ENCODE measurements at regions not wholly inside any gene's neighbourhood (a gene's known extent, or its start where the extent isn't known, plus 50 kb on each side); places are given as distances from the start of the nearest gene placed in this dataset.

DNA sequence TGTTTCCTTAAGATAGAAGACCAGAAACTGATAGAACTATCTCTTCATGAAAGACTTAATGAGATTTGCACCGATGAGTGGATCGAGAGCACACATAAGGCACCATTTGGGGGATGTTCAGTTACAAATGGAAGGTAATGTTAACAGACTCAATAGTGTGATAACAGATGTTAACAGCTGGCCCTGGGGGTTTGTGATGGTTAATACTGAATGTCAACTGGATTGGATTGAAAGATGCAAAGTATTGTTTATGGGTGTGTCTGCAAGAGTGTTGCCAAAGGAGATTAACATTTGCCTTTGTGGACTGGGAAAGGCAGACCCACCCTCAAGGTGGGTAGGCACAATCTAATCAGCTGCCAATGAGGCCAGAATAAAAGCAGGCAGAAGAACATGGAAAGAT, 130.5 kb upstream of the DGKB start:
- DNase-seq (ENCODE audit: insufficient read length, low spot score) (no peak), FAIRE-seq (peak; percentile 66)
- no peak for TF ChIP-seq POLR2A (IDR thresholded peaks at IDR 0.05; ENCODE audit: low read depth, low read length)

DNA sequence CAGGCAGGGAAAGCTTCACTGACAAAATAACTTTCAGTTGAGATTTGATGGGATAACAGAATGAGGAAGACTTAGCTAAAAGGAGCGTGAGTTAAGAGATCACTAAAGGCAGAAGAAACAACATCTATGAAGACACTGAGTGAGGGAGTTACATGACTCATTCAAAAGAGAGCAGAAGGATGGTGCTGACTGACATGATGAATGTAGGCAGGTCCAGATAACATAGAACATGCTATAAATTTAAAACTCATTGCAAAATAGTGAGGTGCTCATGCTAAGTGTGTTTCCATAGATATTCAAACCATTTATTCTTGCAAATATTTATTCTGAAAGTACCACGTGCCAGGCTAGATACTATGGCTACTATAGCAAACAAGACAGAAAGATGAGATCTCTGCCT, 116.4 kb upstream of the DGKB start:
- TF ChIP-seq POLR2A (IDR thresholded peaks at IDR 0.05; ENCODE audit: low read depth, low read length) = no peak
- no peak for DNase-seq (ENCODE audit: insufficient read length, low spot score)

DNA sequence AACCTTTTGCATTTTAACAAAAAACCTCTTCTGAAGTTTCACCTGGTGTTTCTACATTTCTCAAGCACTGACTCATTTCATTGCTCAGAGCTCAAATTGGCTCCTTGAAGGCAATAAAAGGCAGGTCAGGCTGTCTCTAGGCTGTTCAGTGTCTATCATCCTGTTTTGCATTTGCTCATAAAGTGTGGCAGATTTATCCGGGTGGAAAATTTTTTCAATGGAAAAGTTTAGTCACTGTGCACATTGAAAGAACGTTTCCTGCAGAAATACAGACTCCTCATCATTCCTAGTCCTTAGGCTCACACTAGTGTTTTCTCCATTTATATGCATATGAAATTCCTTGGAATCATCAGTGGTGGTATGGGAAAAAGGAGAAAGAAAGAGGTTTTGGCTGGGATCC, 114.2 kb upstream of the DGKB start:
- FAIRE-seq (no peak), DNase-seq (ENCODE audit: insufficient read length, low spot score) (no peak)
- no peak for TF ChIP-seq POLR2A (IDR thresholded peaks at IDR 0.05; ENCODE audit: low read depth, low read length)

More for the DNA sequence above, 116.4 kb upstream of the DGKB start:
- no peak for FAIRE-seq

DNA sequence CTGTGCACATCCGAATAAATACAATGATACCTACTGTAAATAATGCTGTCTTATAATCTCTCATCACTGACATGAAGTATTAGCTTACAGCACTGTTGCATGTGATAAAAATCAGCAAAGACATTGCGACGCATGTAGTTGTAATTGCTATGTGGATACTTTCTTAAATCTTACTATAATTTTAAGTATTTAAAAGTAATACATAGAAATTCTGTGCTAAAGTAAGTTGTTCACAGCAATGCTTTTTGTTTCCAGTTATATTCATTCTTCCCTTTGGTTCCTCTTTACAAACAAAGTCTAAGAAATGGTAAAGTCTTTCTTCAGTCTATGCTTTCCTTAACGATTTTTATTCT, 113.7 kb upstream of the DGKB start:
- FAIRE-seq (no peak), DNase-seq (ENCODE audit: insufficient read length, low spot score) (no peak)
- no peak for TF ChIP-seq POLR2A (IDR thresholded peaks at IDR 0.05; ENCODE audit: low read depth, low read length)

DNA sequence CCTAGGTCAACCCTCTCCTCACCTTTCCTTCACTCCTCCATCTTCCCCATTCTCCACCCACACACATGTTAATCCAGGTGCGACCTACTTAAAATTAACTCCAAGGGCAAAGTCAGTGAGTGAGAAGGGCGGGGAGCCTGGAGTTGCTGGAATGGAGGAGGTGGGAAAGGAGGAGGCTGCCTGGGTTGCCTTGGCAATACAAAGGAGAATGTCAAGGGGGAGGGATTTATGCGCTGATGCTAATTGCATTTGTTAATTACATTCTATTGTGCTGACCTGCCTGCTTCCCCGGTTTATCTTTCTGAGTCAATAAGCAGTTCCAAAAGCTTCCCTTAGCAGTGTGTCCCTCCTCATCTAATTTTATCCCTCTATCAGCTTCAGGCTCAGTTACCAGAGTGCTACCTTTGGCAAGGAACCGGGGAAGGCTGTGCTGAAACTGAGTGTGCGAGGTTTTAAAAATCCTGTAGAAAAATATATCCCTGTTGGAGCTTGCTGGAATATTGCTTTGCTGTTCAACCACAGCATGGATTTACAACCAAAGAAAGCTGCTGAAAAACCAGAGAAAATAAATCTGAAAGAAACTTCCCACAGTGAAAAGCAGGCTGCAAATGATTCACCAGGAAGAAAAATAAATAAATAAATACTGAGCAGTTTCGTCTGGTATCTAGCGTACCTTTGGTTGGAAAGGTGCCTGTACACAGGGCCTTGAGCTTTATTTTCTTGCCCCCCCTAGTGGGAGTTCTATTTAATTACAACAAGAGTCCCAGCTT, 113.2 kb upstream of the DGKB start:
- FAIRE-seq (peak; percentile 23), DNase-seq (ENCODE audit: insufficient read length, low spot score) (peak; percentile 45)
- TF ChIP-seq POLR2A (IDR thresholded peaks at IDR 0.05; ENCODE audit: low read depth, low read length) = no peak

DNA sequence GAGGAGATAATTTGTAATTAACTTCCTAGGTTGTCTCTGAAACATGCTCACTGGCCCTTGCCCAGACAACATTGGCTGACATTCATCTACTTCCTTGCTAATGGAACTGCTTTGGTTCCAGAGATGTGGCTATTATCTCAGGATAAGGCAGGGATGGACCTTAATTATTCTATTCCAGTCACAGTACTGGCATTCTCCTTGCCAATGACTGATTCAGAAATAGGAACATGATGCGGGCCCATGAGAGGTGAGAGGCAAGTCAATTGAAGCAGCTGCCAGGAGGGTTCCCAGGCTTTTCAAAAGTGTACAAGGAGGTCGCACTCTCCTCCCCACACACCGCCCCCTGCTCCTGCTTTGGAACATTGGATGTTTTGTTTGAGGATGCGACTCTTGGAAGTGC, 109.6 kb upstream of the DGKB start:
- FAIRE-seq (no peak), DNase-seq (ENCODE audit: insufficient read length, low spot score) (no peak)
- no peak for TF ChIP-seq POLR2A (IDR thresholded peaks at IDR 0.05; ENCODE audit: low read depth, low read length)

DNA sequence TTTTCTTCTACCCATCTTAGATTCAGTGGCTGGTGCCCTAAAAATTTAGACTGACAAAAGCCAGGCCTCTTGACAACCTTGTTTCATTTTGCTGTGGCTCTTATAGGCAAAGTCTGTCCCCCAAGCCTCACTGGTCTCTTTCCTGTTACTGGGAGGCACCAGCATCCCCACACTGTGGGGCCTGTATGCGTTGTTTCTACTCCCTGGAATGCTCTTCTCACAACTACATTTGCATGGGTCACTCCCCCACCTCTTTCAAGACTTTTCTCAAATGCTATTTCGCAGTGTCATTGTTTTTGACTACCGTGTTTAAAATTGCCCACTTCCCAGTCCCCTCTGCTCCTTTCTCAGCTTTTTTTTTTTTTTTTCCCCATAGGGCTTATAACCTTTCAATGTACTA, 108.7 kb upstream of the DGKB start:
- no peak for TF ChIP-seq POLR2A (IDR thresholded peaks at IDR 0.05; ENCODE audit: low read depth, low read length)
- DNase-seq (ENCODE audit: insufficient read length, low spot score) (no peak), FAIRE-seq (no peak)

DNA sequence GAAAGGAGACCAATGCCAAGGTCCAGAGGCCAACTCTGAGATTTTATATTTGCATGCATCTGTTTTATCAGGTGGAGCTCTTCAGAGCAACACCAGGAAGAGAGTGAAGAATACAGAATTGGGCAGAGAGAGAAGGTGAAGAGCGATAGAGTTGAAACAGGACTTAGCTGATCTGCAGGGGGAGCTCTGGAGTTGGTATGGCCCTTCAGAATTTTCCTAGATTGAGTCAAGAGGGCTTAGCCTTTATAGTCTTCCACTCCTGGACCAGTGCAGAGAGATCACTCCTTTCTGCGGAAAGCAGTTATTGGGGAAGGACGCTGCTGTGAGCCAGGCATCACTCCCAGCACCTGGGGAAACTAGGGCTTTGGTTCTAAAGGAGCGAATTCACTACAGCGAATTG, 105.0 kb upstream of the DGKB start:
- FAIRE-seq (peak; percentile 90), DNase-seq (ENCODE audit: insufficient read length, low spot score) (no peak)
- no peak for TF ChIP-seq POLR2A (IDR thresholded peaks at IDR 0.05; ENCODE audit: low read depth, low read length)

DNA sequence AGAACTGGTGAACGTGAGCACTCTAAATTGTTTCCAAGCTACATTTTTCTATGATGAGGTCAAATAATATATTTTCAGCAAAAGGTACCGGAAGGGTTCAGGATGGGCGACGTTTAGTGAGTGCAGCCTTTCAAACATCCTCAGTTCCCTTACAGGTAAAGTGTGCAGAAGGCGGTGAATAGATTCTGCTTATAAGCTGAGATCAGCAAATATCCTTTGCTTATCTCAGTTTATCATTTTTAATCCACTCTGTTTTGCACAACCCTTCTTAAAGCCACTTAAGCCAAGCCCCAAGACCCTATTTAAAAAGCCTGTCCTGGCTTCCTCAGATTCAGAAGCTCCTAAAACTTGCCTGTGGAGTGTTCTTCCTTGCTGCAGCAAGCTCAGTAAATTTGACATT, 103.1 kb upstream of the DGKB start:
- no peak for DNase-seq (ENCODE audit: insufficient read length, low spot score)
- no peak for TF ChIP-seq POLR2A (IDR thresholded peaks at IDR 0.05; ENCODE audit: low read depth, low read length)
- FAIRE-seq = no peak

DNA sequence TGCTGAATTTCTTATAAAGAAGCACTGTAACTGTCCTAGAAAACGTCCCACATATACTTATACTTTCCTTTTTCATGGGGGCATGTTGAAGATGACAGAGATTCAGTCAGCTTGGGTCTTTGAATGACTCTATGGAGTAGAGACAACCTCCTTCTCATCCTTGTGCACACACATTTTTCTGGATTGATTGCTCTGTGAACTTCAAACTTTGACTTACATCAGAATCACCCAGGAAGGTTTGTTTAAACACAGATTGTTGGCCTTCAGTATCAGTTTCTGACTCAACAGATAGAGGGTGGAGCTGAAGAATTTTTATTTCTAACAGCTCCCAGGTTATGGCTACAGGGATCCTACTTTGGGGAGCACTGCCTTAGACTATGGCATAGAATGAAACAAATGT, 97.6 kb upstream of the DGKB start:
- DNase-seq (ENCODE audit: insufficient read length, low spot score) (no peak), FAIRE-seq (peak; percentile 66)
- no peak for TF ChIP-seq POLR2A (IDR thresholded peaks at IDR 0.05; ENCODE audit: low read depth, low read length)

DNA sequence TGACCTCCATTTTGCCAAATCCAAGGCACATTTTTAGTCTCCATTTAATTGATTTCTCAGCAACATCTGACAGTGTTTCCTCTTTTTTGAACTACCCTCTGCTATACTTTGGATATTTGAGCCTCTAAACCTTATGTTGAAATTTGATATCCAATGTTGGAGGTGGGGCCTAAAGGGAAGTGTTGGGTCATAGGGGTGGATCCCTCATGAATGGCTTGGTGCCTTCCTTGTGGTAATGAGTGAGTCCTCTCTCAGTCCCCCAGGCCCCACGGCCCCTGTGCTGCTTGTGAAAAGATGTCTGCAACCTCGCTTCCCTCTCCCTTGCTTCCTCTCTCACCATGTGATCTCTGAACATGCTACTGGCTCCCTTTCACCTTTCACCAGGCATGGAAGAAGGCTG, 96.8 kb upstream of the DGKB start:
- DNase-seq (ENCODE audit: insufficient read length, low spot score) = no peak
- peak; percentile 27 for FAIRE-seq
- no peak for TF ChIP-seq POLR2A (IDR thresholded peaks at IDR 0.05; ENCODE audit: low read depth, low read length)

DNA sequence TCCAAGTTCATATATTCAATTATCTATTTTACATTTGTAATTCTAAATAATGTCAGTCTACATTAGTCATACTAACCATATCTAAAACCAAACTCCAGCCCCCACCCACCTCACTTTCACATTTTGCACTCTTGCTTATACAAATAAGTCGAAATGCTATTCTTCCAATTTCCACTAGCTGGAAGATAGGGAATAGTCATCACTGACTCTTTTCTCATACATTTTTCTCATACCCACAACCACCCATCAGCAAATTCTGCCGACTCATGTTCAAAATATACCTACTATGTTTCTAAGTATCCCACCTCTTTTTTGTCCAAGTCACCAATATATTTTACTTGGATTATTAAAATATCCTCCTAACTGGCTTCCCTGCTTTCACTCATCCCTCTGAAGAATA, 93.2 kb upstream of the DGKB start:
- no peak for TF ChIP-seq POLR2A (IDR thresholded peaks at IDR 0.05; ENCODE audit: low read depth, low read length)
- FAIRE-seq (peak; percentile 91), DNase-seq (ENCODE audit: insufficient read length, low spot score) (no peak)

DNA sequence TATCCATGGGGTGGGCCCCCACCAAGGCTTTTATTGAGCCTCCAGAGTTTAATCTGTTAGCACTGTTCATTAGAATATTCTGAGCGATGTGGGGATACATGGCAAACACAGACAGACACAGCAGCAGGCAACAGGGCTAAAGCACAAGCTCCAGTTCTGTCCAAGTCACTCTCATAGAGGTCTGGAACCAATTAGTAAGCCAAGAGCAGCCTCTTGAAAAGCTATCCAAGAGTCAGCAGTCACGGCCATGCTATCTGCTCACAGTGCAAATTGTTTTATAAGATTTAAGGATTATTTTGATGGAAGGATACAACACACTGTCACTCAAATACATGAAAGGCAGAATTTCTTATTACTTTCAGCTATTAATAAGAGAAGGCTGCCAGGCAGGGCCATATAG, 86.4 kb upstream of the DGKB start:
- DNase-seq (ENCODE audit: insufficient read length, low spot score) = no peak
- no peak for FAIRE-seq
- TF ChIP-seq POLR2A (IDR thresholded peaks at IDR 0.05; ENCODE audit: low read depth, low read length) = no peak

DNA sequence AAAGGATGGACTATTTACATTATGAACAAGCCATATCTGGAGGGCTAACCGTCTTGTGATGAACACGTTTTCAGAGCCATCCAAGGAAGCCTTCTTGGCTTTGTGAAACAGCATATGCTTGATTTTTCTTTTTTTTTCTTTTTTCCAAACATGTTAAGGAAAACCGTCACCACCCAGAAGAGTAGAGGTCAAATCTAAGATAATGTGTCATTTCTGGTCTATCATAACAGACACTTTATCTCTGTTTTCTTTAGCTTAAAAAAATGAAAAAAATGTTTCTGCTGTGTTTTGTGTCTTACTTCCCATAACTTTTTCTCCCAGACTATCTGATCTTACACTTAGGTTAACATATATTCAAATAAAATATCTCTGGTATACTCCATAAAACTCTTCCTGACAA, 76.1 kb upstream of the DGKB start:
- FAIRE-seq (no peak), DNase-seq (ENCODE audit: insufficient read length, low spot score) (no peak)
- TF ChIP-seq POLR2A (IDR thresholded peaks at IDR 0.05; ENCODE audit: low read depth, low read length) = no peak

DNA sequence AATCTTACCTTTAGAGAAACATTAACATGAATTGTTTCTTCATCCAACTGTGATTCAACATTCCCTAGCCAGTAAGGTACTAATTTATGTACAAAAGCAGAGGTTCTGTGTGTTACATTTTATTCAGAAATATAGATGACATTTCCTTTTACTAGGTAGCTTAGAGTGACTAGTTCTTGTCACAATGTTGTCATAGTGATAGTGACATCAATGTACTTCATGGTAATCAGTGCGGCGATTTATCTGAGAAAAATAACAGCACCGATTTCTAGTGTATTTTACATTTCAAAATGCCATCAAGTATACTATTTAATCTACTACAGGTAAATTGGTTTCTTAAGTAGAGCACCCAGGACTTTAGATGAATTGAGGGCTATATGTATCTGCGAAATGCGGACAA, 72.1 kb upstream of the DGKB start:
- FAIRE-seq (peak; percentile 78), DNase-seq (ENCODE audit: insufficient read length, low spot score) (no peak)
- no peak for TF ChIP-seq POLR2A (IDR thresholded peaks at IDR 0.05; ENCODE audit: low read depth, low read length)

All from H54 (cell line).